ENCODE measurements at regions not wholly inside any gene's neighbourhood (a gene's known extent, or its start where the extent isn't known, plus 50 kb on each side); places are given as distances from the start of the nearest gene placed in this dataset.
"Not testable (repeated sequence)": the region's sequence is repeated elsewhere in the genome, so short reads cannot be mapped to it uniquely, and the experiment has no call there.

GRCh38 chr7:91397612-91398011 lies 133.4 kb downstream of the FZD1 start:
- no peaks in the 10 kb centered on the region for H3K27me3 ChIP-seq
- H3K9me3 ChIP-seq: no peaks in the 10 kb centered on the region
- intact Hi-C loops (cut with DNase I; ENCODE audit: low total_unique reads): no loop called here
- DNase-seq (ENCODE audit: low spot score in 2 of 2): no peak
- no peaks in the 10 kb centered on the region for H3K4me1 ChIP-seq
- H3K4me3 ChIP-seq: no peak overlapping the region
- TF ChIP-seq POLR2AphosphoS5 (IDR thresholded peaks at IDR 0.05): no peak
- TF ChIP-seq POLR2A (IDR thresholded peaks at IDR 0.05): no peak
- TF ChIP-seq, protein P1, sequence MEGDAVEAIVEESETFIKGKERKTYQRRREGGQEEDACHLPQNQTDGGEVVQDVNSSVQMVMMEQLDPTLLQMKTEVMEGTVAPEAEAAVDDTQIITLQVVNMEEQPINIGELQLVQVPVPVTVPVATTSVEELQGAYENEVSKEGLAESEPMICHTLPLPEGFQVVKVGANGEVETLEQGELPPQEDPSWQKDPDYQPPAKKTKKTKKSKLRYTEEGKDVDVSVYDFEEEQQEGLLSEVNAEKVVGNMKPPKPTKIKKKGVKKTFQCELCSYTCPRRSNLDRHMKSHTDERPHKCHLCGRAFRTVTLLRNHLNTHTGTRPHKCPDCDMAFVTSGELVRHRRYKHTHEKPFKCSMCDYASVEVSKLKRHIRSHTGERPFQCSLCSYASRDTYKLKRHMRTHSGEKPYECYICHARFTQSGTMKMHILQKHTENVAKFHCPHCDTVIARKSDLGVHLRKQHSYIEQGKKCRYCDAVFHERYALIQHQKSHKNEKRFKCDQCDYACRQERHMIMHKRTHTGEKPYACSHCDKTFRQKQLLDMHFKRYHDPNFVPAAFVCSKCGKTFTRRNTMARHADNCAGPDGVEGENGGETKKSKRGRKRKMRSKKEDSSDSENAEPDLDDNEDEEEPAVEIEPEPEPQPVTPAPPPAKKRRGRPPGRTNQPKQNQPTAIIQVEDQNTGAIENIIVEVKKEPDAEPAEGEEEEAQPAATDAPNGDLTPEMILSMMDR (IDR thresholded peaks at IDR 0.05): no peak
- no peak overlapping the region for H3K27ac ChIP-seq
- H3K36me3 ChIP-seq: no peaks in the 10 kb centered on the region

- Histone ChIP-seq H3K9me3 (no peaks in the 10 kb centered on the region), H3K27ac (no peak overlapping the region), H3K4me3 (no peak overlapping the region), H3K36me3 (no peaks in the 10 kb centered on the region), H3K4me1 (no peaks in the 10 kb centered on the region), H3K27me3 (no peaks in the 10 kb centered on the region)
- intact Hi-C loops (cut with DNase I; ENCODE audit: low total_unique reads): no loop called here
- no peak for DNase-seq (ENCODE audit: low spot score in 2 of 2)
- TF ChIP-seq, protein P1 (IDR thresholded peaks at IDR 0.05): no peak
- TF ChIP-seq POLR2AphosphoS5 (IDR thresholded peaks at IDR 0.05) (no peak), POLR2A (IDR thresholded peaks at IDR 0.05) (no peak)
These were observed 134.1 kb downstream of the FZD1 start for GRCh38 chr7:91398341-91398740.

DNA sequence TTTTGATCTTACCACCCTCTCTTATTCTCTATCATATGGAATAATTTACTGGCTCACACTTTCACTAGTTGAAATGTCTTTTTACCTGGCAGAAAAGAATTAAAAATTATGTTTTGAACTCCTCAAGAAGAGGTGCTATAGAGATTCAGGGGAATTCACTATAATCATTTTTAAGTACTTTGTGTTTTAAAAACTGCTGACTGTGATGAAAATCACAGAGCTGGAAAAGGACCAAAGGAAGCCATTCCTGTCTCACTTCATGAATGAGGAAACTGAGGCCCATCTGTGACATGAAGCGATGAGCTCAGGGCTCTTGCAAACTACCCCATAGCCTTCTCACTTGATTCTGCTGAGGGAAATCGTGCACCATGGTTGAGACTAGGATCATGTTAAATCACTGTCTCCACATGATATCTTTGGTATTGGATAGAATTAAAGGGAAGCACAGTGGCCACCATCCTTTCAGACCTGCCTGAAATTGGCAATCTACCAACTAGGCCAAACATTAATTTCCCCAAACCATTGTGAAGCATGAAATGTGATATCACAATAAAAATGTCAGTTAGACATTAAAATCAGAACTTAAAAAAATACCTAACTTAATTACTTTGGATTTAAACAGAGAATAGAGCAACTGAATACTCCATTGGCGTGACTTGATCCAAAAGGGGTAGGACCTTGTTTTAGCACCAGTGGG lies 141.0 kb downstream of the FZD1 start:
- no peak for DNase-seq (ENCODE audit: low spot score in 2 of 2)
- no peak overlapping the region for H3K27ac ChIP-seq
- no peak overlapping the region for H3K4me3 ChIP-seq
- no peaks in the 10 kb centered on the region for H3K27me3 ChIP-seq
- no peaks in the 10 kb centered on the region for H3K9me3 ChIP-seq
- no peaks in the 10 kb centered on the region for H3K4me1 ChIP-seq
- no peaks in the 10 kb centered on the region for H3K36me3 ChIP-seq
- intact Hi-C loops (cut with DNase I; ENCODE audit: low total_unique reads): no loop called here
- TF ChIP-seq, protein P1 (IDR thresholded peaks at IDR 0.05): no peak
- TF ChIP-seq POLR2A (IDR thresholded peaks at IDR 0.05): no peak
- no peak for TF ChIP-seq POLR2AphosphoS5 (IDR thresholded peaks at IDR 0.05)

DNA sequence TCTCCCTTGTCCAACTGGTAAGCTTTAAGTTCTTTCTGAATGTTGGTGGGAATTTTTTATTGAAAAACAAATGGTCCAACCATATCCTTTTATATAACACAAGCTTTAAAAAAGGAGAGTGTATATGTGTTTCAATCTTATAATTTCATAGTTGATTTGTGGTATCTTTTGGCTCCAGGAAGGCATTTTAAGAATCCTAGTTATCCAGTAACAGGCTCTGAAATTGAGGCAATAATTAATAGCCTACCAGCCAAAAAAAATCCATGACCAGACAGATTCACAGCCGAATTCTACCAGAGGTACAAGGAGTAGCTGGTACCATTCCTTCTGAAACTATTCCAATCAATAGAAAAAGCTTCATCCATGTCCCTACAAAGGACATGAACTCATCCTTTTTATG lies 141.6 kb downstream of the FZD1 start:
- H3K4me1 ChIP-seq; H3K4me3 ChIP-seq; H3K36me3 ChIP-seq; DNase-seq (ENCODE audit: low spot score in 2 of 2); H3K9me3 ChIP-seq; H3K27ac ChIP-seq; H3K27me3 ChIP-seq; intact Hi-C loops (cut with DNase I; ENCODE audit: low total_unique reads): not testable (repeated sequence)

GRCh38 chr7:91407942-91408341 lies 143.7 kb downstream of the FZD1 start:
- H3K27ac ChIP-seq: no peak overlapping the region
- H3K9me3 ChIP-seq: no peaks in the 10 kb centered on the region
- intact Hi-C loops (cut with DNase I; ENCODE audit: low total_unique reads): no loop called here

More at GRCh38 chr7:91407942-91408341, 143.7 kb downstream of the FZD1 start:
- Histone ChIP-seq H3K4me3 (no peak overlapping the region), H3K27me3 (no peaks in the 10 kb centered on the region), H3K4me1 (no peaks in the 10 kb centered on the region), H3K36me3 (no peaks in the 10 kb centered on the region)
- no peak for TF ChIP-seq POLR2A (IDR thresholded peaks at IDR 0.05)
- TF ChIP-seq, protein P1 (IDR thresholded peaks at IDR 0.05): no peak
- no peak for TF ChIP-seq POLR2AphosphoS5 (IDR thresholded peaks at IDR 0.05)
- no peak for DNase-seq (ENCODE audit: low spot score in 2 of 2)
